ENCODE measurements at regions not wholly inside any gene's neighbourhood (a gene's known extent, or its start where the extent isn't known, plus 50 kb on each side); places are given as distances from the start of the nearest gene placed in this dataset.

- no peak for TF ChIP-seq CTCF (IDR thresholded peaks at IDR 0.05)
- no peaks in the 10 kb centered on the region for H3K4me1 ChIP-seq
- H3K4me3 ChIP-seq = no peak overlapping the region
- no peak for ATAC-seq
- no peak overlapping the region for H3K27ac ChIP-seq
- H3K27me3 ChIP-seq = peaks cover 0 to 24% (median 4%) of the 10 kb centered on the region in 7 donors
- H3K36me3 ChIP-seq = no peaks in the 10 kb centered on the region
- DNase-seq = no peak
- WGBS, 2 donors = 83% methylated on average over 17 of the region's 17 CpGs
- no peaks in the 10 kb centered on the region for H3K9me3 ChIP-seq
- intact Hi-C loops (cut with DNase I) = no loop called here
Observed at GRCh38 chr10:131406676-131407392, 95.3 kb upstream of the TCERG1L start.

GRCh38 chr10:131418681-131419080, 107.2 kb upstream of the TCERG1L start:
- Histone ChIP-seq H3K4me1 (no peaks in the 10 kb centered on the region), H3K9me3 (peaks cover 0 to 15% (median 0%) of the 10 kb centered on the region in 11 donors), H3K27me3 (peaks cover 0 to 18% (median 0%) of the 10 kb centered on the region in 7 donors), H3K4me3 (no peak overlapping the region), H3K36me3 (no peaks in the 10 kb centered on the region), H3K27ac (no peak overlapping the region)
- intact Hi-C loops (cut with DNase I) = no loop called here
- no peak for DNase-seq
- no peak for TF ChIP-seq CTCF (IDR thresholded peaks at IDR 0.05)
- WGBS, 2 donors = 87% methylated on average over 5 of the region's 5 CpGs
- ATAC-seq = no peak

GRCh38 chr10:131419797-131420196, 108.3 kb upstream of the TCERG1L start:
- 89 to 93% methylated on average over 22 of the region's 22 CpGs for WGBS, 2 donors
- no peaks in the 10 kb centered on the region for H3K36me3 ChIP-seq
- H3K27ac ChIP-seq = no peak overlapping the region
- H3K4me3 ChIP-seq = no peak overlapping the region
- ATAC-seq (no peak), DNase-seq (no peak)
- intact Hi-C loops (cut with DNase I) = no loop called here
- H3K27me3 ChIP-seq = peaks cover 0 to 15% (median 0%) of the 10 kb centered on the region in 7 donors
- peaks cover 0 to 15% (median 0%) of the 10 kb centered on the region in 11 donors for H3K9me3 ChIP-seq
- H3K4me1 ChIP-seq = no peaks in the 10 kb centered on the region
- TF ChIP-seq CTCF (IDR thresholded peaks at IDR 0.05) = no peak

- Histone ChIP-seq H3K4me3 (no peak overlapping the region), H3K9me3 (peaks cover 0 to 15% (median 0%) of the 10 kb centered on the region in 11 donors), H3K4me1 (no peaks in the 10 kb centered on the region), H3K36me3 (no peaks in the 10 kb centered on the region), H3K27me3 (peaks cover 0 to 15% (median 0%) of the 10 kb centered on the region in 7 donors), H3K27ac (no peak overlapping the region)
- DNase-seq (no peak), ATAC-seq (no peak)
- 92 to 93% methylated on average over 1 of the region's 1 CpG for WGBS, 2 donors
- TF ChIP-seq CTCF (IDR thresholded peaks at IDR 0.05) = no peak
- intact Hi-C loops (cut with DNase I) = no loop called here
Observed at GRCh38 chr10:131420867-131421266, 109.3 kb upstream of the TCERG1L start.

All from heart right ventricle (tissue), 16 donors.